OCI-LY7 (cell line): ENCODE measurements at regions not wholly inside any gene's neighbourhood (a gene's known extent, or its start where the extent isn't known, plus 50 kb on each side); places are given as distances from the start of the nearest gene placed in this dataset.

Experiments used
- BruUV-seq: library from RNA; stranded (reverse); fragments of 400-500 nt; replicated peaks from 2 replicates; lab custom pipeline; 2021; lab: Mats Ljungman, UMichigan
- CTCF ChIA-PET: fragments of 300-600 bp; sonication (Branson Sonifier 250); formaldehyde crosslinking; loops from one replicate; lab custom pipeline; 2022; ENCODE audit warnings: antibody characterized with exemption; ENCODE audit not compliant: unreplicated experiment; lab: Charles Lee
- POLR2A ChIA-PET: fragments of 300-600 bp; sonication (Branson Sonifier 250); formaldehyde crosslinking; loops from one replicate; lab custom pipeline; 2022; ENCODE audit warnings: antibody characterized with exemption; lab: Charles Lee
- DNase-seq: peaks from one replicate; pipeline ENCODE4 v3.0.0-alpha.2; 2015; ENCODE audit warnings: low spot score
- H2AFZ ChIP-seq: fragments of 200-600 bp; sonication (generic), shearing (Covaris generic); 2 replicates; pipeline ENCODE4 v1.6.1; 2014; ENCODE audit warnings: mild to moderate bottlenecking, antibody characterized with exemption, low read length, moderate library complexity
- H3K27ac ChIP-seq: fragments of 200-600 bp; sonication (generic); 2 replicates; pipeline ENCODE4 v1.5.1; 2014; ENCODE audit warnings: mixed run types, low read depth, mild to moderate bottlenecking, moderate library complexity, low read length, inconsistent platforms; ENCODE audit not compliant: poor library complexity, severe bottlenecking
- H3K36me3 ChIP-seq: fragments of 200-600 bp; sonication (generic); 2 replicates; pipeline ENCODE4 v1.6.1; 2014; ENCODE audit warnings: mild to moderate bottlenecking, antibody characterized with exemption, low read length, moderate library complexity, mixed read lengths; ENCODE audit not compliant: insufficient read depth
- H3K4me1 ChIP-seq: fragments of 200-600 bp; sonication (generic); 2 replicates; pipeline ENCODE4 v1.5.1; 2014; ENCODE audit warnings: mild to moderate bottlenecking, low read length; ENCODE audit not compliant: insufficient read depth, poor library complexity, severe bottlenecking
- H3K4me2 ChIP-seq: fragments of 200-600 bp; sonication (generic); 2 replicates; pipeline ENCODE4 v1.6.1; 2014; ENCODE audit warnings: mild to moderate bottlenecking, low read length
- H3K4me3 ChIP-seq: fragments of 200-600 bp; sonication (generic); 2 replicates; pipeline ENCODE4 v1.5.1; 2014; ENCODE audit warnings: mild to moderate bottlenecking, low read depth, low read length; ENCODE audit not compliant: poor library complexity, severe bottlenecking
- H3K79me2 ChIP-seq: fragments of 200-600 bp; sonication (generic); 2 replicates; pipeline ENCODE4 v1.6.1; 2016; ENCODE audit warnings: low read depth, mild to moderate bottlenecking, low read length, moderate library complexity, mixed read lengths; ENCODE audit not compliant: insufficient read depth
- H3K9me2 ChIP-seq: fragments of 200-600 bp; sonication (generic); 2 replicates; pipeline ENCODE4 v1.6.1; 2016; ENCODE audit warnings: mild to moderate bottlenecking, low read length, mixed read lengths; ENCODE audit not compliant: insufficient read depth
- H3K9me3 ChIP-seq: fragments of 200-600 bp; sonication (generic); 2 replicates; pipeline ENCODE4 v1.6.1; 2014; ENCODE audit warnings: mild to moderate bottlenecking, mixed run types, low read length, mixed read lengths
- H4K20me1 ChIP-seq: fragments of 200-600 bp; sonication (generic); 2 replicates; pipeline ENCODE4 v1.6.1; 2014; ENCODE audit warnings: mild to moderate bottlenecking, antibody characterized with exemption, low read length, moderate library complexity, mixed read lengths; ENCODE audit not compliant: insufficient read depth
- EZH2phosphoT487 ChIP-seq: fragments of 200-600 bp; sonication (generic); IDR thresholded peaks from 2 replicates; pipeline ENCODE4 v1.6.1; 2018; ENCODE audit warnings: low read depth, borderline replicate concordance, mild to moderate bottlenecking, mixed run types, antibody characterized with exemption, low read length, moderate library complexity, mixed read lengths
- intact Hi-C: fragments of 100-400 bp; cut with micrococcal nuclease; formaldehyde crosslinking; loops from one replicate; pipeline ENCODE4 v1.10.0; 2022; ENCODE audit not compliant: unreplicated experiment
- TF ChIP-seq, protein P1 (sequence below): fragments of 200-600 bp; sonication (generic); conservative IDR thresholded peaks from 2 replicates; pipeline ENCODE4 v1.5.1; 2014; ENCODE audit warnings: mild to moderate bottlenecking, antibody characterized with exemption, low read length, moderate library complexity, mixed read lengths

DNA sequence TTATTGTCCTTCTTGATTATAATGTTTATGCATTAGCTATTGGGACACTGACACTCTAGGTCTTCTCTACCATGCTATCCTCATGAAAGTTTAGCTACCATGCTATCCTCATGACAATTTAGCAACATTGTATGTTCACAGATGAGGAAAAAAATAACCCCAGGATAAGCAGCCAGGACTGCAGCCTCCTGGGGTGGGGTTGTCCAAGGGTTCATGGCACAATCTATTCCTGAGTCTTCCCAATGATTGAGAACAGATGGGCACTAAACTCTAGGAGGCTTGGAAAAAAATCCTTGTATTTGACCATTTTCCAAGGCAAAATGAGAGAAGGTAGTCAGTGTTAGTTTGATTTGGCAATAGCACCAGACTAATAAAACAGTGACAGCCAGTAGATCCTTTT lies 619.8 kb upstream of the LCORL start:
- TF ChIP-seq EZH2phosphoT487: no peak
- TF ChIP-seq, protein P1, sequence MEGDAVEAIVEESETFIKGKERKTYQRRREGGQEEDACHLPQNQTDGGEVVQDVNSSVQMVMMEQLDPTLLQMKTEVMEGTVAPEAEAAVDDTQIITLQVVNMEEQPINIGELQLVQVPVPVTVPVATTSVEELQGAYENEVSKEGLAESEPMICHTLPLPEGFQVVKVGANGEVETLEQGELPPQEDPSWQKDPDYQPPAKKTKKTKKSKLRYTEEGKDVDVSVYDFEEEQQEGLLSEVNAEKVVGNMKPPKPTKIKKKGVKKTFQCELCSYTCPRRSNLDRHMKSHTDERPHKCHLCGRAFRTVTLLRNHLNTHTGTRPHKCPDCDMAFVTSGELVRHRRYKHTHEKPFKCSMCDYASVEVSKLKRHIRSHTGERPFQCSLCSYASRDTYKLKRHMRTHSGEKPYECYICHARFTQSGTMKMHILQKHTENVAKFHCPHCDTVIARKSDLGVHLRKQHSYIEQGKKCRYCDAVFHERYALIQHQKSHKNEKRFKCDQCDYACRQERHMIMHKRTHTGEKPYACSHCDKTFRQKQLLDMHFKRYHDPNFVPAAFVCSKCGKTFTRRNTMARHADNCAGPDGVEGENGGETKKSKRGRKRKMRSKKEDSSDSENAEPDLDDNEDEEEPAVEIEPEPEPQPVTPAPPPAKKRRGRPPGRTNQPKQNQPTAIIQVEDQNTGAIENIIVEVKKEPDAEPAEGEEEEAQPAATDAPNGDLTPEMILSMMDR: no peak
- H3K36me3 ChIP-seq: no peaks in the 10 kb centered on the region
- no peaks in the 10 kb centered on the region for H4K20me1 ChIP-seq
- ChIA-PET CTCF (no interaction called here), POLR2A (no interaction called here)
- H3K79me2 ChIP-seq: no peaks in the 10 kb centered on the region
- no TSS peak for BruUV-seq
- DNase-seq: no peak
- H3K9me3 ChIP-seq: no peaks in the 10 kb centered on the region
- no peak overlapping the region for H3K4me2 ChIP-seq
- no peaks in the 10 kb centered on the region for H3K4me1 ChIP-seq
- no peak overlapping the region for H2AFZ ChIP-seq
- no peaks in the 10 kb centered on the region for H3K9me2 ChIP-seq
- intact Hi-C loops: no loop called here
- H3K4me3 ChIP-seq: no peak overlapping the region
- H3K27ac ChIP-seq: no peak overlapping the region

DNA sequence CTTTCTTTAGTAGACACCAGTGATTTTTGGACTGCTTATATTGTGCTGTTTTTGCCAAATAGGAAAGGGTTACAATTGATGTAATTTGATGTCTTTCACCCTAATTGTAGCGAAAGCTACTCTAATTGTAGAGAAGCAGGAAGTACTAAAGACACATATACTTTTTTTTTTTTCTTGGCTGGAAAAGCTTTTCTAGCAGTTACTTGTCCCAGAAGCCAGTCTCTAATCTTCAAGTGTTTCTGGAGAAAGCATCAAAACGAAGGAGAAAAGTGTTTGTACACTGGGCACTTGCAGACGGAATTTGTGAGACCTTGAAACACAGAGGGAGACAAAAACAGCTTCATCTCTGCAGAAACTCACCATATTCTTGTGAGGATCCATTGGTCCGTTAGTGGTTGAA lies 616.5 kb upstream of the LCORL start:
- H3K4me3 ChIP-seq: no peak overlapping the region
- H3K4me2 ChIP-seq: no peak overlapping the region
- H3K79me2 ChIP-seq: no peaks in the 10 kb centered on the region
- no peak overlapping the region for H3K27ac ChIP-seq
- TF ChIP-seq, protein P1: no peak
- TF ChIP-seq EZH2phosphoT487: no peak
- intact Hi-C loops: no loop called here
- POLR2A ChIA-PET: no interaction called here
- no peaks in the 10 kb centered on the region for H3K36me3 ChIP-seq
- H3K4me1 ChIP-seq: no peaks in the 10 kb centered on the region
- no peaks in the 10 kb centered on the region for H4K20me1 ChIP-seq
- DNase-seq: no peak
- no TSS peak for BruUV-seq
- H3K9me3 ChIP-seq: no peaks in the 10 kb centered on the region
- no peak overlapping the region for H2AFZ ChIP-seq
- CTCF ChIA-PET: no interaction called here
- no peaks in the 10 kb centered on the region for H3K9me2 ChIP-seq

DNA sequence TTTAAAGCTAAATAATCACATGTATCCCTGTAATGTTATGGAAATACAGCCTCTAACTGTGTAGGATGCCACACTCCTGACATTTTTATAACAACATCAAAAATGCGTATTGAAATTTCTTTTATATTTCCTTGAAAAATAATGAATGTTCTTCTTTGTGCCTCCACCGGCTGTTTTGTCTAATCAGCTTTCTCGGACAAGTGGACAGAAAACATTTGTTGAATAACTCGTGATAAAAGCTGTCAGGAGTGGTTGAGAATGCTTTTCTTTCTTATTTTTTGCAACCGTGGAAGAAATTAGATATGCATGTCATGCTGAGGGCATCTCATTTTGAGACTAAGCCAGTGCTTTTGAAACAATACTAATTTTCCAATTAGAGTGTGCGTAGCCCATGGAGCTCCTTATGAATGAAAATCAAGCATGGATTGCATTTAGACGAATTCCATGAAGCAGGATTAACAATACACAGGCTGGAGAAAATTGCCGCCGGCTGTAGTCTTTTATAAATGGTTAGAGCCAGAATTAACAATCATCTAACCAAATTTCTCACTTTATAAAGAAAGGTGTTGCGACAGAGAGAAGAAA lies 614.5 kb upstream of the LCORL start:
- POLR2A ChIA-PET: interaction anchor here (1.0 kb wide), 1 partner anchor 11 kb away, joined by 3 read pairs; no protein-coding TSS in a partner anchor
- DNase-seq: no peak
- Histone ChIP-seq H4K20me1 (no peaks in the 10 kb centered on the region), H2AFZ (no peak overlapping the region), H3K4me2 (no peak overlapping the region), H3K4me3 (no peak overlapping the region), H3K9me2 (no peaks in the 10 kb centered on the region), H3K79me2 (no peaks in the 10 kb centered on the region), H3K36me3 (no peaks in the 10 kb centered on the region), H3K9me3 (no peaks in the 10 kb centered on the region), H3K27ac (no peak overlapping the region), H3K4me1 (no peaks in the 10 kb centered on the region)
- BruUV-seq: no TSS peak
- intact Hi-C loops: no loop called here
- TF ChIP-seq, protein P1: no peak
- no peak for TF ChIP-seq EZH2phosphoT487
- CTCF ChIA-PET: no interaction called here
